K562 (cell line): ENCODE measurements at regions not wholly inside any gene's neighbourhood (a gene's known extent, or its start where the extent isn't known, plus 50 kb on each side); places are given as distances from the start of the nearest gene placed in this dataset.

Experiments
- BRD4 ChIP-seq: fragments of 200-600 bp; sonication (generic); IDR thresholded peaks from 2 replicates; pipeline ENCODE4 v1.6.1; 2017; ENCODE audit warnings: inconsistent platforms
- CBX1 ChIP-seq: sonication (generic); IDR thresholded peaks from 2 replicates; pipeline ENCODE4 v1.6.1; 2016; ENCODE audit warnings: antibody characterized with exemption, low read depth, mild to moderate bottlenecking
- HDAC8 ChIP-seq: fragments of 450-650 bp; IDR thresholded peaks from 2 replicates; pipeline ENCODE4 v1.6.1; 2016; ENCODE audit warnings: mild to moderate bottlenecking, missing genetic modification characterization, moderate library complexity, missing compliant biosample characterization
- MCM3 ChIP-seq: fragments of 450-650 bp; IDR thresholded peaks from 2 replicates; pipeline ENCODE4 v1.6.1; 2016
- REST ChIP-seq, 2 experiments: fragments of 450-650 bp; formaldehyde crosslinking in 1 of 2; IDR thresholded peaks; 2 replicates each; pipeline versions ENCODE4 v1.4.0 to v1.6.1; 2014 to 2020; ENCODE audit warnings: mild to moderate bottlenecking in 2 of 2, borderline replicate concordance in 1 of 2, low read depth in 1 of 2
- SLC30A9 ChIP-seq: fragments of 250-450 bp; sonication (Bioruptor Pico); IDR thresholded peaks from 2 replicates; pipeline ENCODE4 v1.8.0; 2022; ENCODE audit warnings: mild to moderate bottlenecking, moderate library complexity
- TAF9B ChIP-seq: fragments of 450-650 bp; IDR thresholded peaks from 2 replicates; pipeline ENCODE4 v1.6.1; 2018; ENCODE audit warnings: mild to moderate bottlenecking; ENCODE audit not compliant: partially characterized antibody
- WHSC1 ChIP-seq: IDR thresholded peaks from one replicate; pipeline ENCODE4 v1.6.1; 2012; ENCODE audit warnings: low read length, control low read depth, inconsistent platforms
- ZBTB49 ChIP-seq: sonication (generic); formaldehyde crosslinking; IDR thresholded peaks from 2 replicates; pipeline ENCODE4 v1.8.0; 2022; ENCODE audit warnings: missing genetic modification reagents, mild to moderate bottlenecking, borderline replicate concordance
- ZC3H4 ChIP-seq: sonication (generic); formaldehyde crosslinking; IDR thresholded peaks from 2 replicates; pipeline ENCODE4 v1.9.0; 2021; ENCODE audit warnings: missing genetic modification reagents, borderline replicate concordance
- ZNF232 ChIP-seq: sonication (generic); formaldehyde crosslinking; IDR thresholded peaks from 2 replicates; pipeline ENCODE4 v1.8.0; 2022; ENCODE audit warnings: mild to moderate bottlenecking, missing genetic modification reagents
- ZNF436 ChIP-seq: fragments of 250-450, 450-650 bp; sonication (Bioruptor Pico); formaldehyde crosslinking; IDR thresholded peaks from 2 replicates; pipeline ENCODE4 v1.7.0; 2020; ENCODE audit warnings: mild to moderate bottlenecking
- TF ChIP-seq, protein P1 (sequence below), 2 experiments: fragments of 450-650 bp; IDR thresholded peaks; 2 replicates each; pipeline ENCODE4 v1.6.1; 2018; ENCODE audit warnings: mild to moderate bottlenecking in 2 of 2, low read depth in 1 of 2; ENCODE audit not compliant: partially characterized antibody in 2 of 2

GRCh38 chr20:4613718-4614620 lies 72.3 kb upstream of the PRNP start (continued):
- TF ChIP-seq ZBTB49 (no peak), CBX1 (no peak), TAF9B (no peak), ZNF232 (CRISPR knock-in tag) (no peak), MCM3 (no peak), HDAC8 (tag) (no peak), WHSC1 (no peak), ZC3H4 (CRISPR knock-in tag) (no peak), REST (IDR thresholded peaks at IDR 0.05; ENCODE audit: borderline replicate concordance) (peak; percentile 81), REST (CRISPR knock-in tag; IDR thresholded peaks at IDR 0.05; ENCODE audit: low read depth) (no peak), ZNF436 (CRISPR knock-in tag) (no peak), BRD4 (no peak), SLC30A9 (CRISPR knock-in tag) (no peak)
- TF ChIP-seq, protein P1, sequence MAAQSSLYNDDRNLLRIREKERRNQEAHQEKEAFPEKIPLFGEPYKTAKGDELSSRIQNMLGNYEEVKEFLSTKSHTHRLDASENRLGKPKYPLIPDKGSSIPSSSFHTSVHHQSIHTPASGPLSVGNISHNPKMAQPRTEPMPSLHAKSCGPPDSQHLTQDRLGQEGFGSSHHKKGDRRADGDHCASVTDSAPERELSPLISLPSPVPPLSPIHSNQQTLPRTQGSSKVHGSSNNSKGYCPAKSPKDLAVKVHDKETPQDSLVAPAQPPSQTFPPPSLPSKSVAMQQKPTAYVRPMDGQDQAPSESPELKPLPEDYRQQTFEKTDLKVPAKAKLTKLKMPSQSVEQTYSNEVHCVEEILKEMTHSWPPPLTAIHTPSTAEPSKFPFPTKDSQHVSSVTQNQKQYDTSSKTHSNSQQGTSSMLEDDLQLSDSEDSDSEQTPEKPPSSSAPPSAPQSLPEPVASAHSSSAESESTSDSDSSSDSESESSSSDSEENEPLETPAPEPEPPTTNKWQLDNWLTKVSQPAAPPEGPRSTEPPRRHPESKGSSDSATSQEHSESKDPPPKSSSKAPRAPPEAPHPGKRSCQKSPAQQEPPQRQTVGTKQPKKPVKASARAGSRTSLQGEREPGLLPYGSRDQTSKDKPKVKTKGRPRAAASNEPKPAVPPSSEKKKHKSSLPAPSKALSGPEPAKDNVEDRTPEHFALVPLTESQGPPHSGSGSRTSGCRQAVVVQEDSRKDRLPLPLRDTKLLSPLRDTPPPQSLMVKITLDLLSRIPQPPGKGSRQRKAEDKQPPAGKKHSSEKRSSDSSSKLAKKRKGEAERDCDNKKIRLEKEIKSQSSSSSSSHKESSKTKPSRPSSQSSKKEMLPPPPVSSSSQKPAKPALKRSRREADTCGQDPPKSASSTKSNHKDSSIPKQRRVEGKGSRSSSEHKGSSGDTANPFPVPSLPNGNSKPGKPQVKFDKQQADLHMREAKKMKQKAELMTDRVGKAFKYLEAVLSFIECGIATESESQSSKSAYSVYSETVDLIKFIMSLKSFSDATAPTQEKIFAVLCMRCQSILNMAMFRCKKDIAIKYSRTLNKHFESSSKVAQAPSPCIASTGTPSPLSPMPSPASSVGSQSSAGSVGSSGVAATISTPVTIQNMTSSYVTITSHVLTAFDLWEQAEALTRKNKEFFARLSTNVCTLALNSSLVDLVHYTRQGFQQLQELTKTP (IDR thresholded peaks at IDR 0.05; ENCODE audit: low read depth in 1 of 2, partially characterized antibody in 2 of 2), result no peak
